Activated naive CD8-positive, alpha-beta T cell treated with anti-CD3 and anti-CD28 coated beads for 36 hours (primary cell): ENCODE measurements at regions not wholly inside any gene's neighbourhood (a gene's known extent, or its start where the extent isn't known, plus 50 kb on each side); places are given as distances from the start of the nearest gene placed in this dataset.

Experiments used
- DNase-seq: peaks from one replicate; pipeline ENCODE4 v3.0.0; 2021
- H3K27ac Mint-ChIP-seq: one replicate; pipeline ENCODE4 v1.8.0; 2022; ENCODE audit warnings: mild to moderate bottlenecking, moderate library complexity, mixed read lengths
- H3K27me3 Mint-ChIP-seq: one replicate; pipeline ENCODE4 v1.8.0; 2022; ENCODE audit warnings: mild to moderate bottlenecking, mixed read lengths
- H3K36me3 Mint-ChIP-seq: one replicate; pipeline ENCODE4 v1.8.0; 2021; ENCODE audit warnings: mild to moderate bottlenecking, mixed read lengths
- H3K4me1 Mint-ChIP-seq: one replicate; pipeline ENCODE4 v1.8.0; 2021; ENCODE audit warnings: mixed read lengths
- H3K4me3 Mint-ChIP-seq: one replicate; pipeline ENCODE4 v1.8.0; 2022; ENCODE audit warnings: mild to moderate bottlenecking, moderate library complexity, mixed read lengths
- H3K9me3 Mint-ChIP-seq: one replicate; pipeline ENCODE4 v1.8.0; 2022; ENCODE audit warnings: mixed read lengths

- Mint-ChIP-seq H3K27me3 (no peaks in the 10 kb centered on the region), H3K27ac (no peak overlapping the region), H3K4me3 (no peak overlapping the region), H3K4me1 (no peaks in the 10 kb centered on the region), H3K36me3 (no peaks in the 10 kb centered on the region), H3K9me3 (no peaks in the 10 kb centered on the region)
- DNase-seq: no peak
Measured at GRCh38 chr18:10306779-10307178, 147.7 kb upstream of the APCDD1 start.

GRCh38 chr18:10308154-10308553 is 146.3 kb upstream of the APCDD1 start:
- no peak overlapping the region for H3K27ac Mint-ChIP-seq
- H3K36me3 Mint-ChIP-seq: no peaks in the 10 kb centered on the region
- no peaks in the 10 kb centered on the region for H3K9me3 Mint-ChIP-seq
- H3K4me3 Mint-ChIP-seq: no peak overlapping the region
- no peak for DNase-seq
- no peaks in the 10 kb centered on the region for H3K27me3 Mint-ChIP-seq
- H3K4me1 Mint-ChIP-seq: no peaks in the 10 kb centered on the region

- H3K4me3 Mint-ChIP-seq: no peak overlapping the region
- H3K27ac Mint-ChIP-seq: no peak overlapping the region
- no peaks in the 10 kb centered on the region for H3K9me3 Mint-ChIP-seq
- H3K4me1 Mint-ChIP-seq: no peaks in the 10 kb centered on the region
- no peaks in the 10 kb centered on the region for H3K27me3 Mint-ChIP-seq
- DNase-seq: no peak
- no peaks in the 10 kb centered on the region for H3K36me3 Mint-ChIP-seq
Measured at GRCh38 chr18:10310626-10311025, 143.8 kb upstream of the APCDD1 start.

- H3K27ac Mint-ChIP-seq: no peak overlapping the region
- no peaks in the 10 kb centered on the region for H3K4me1 Mint-ChIP-seq
- H3K27me3 Mint-ChIP-seq: no peaks in the 10 kb centered on the region
- no peaks in the 10 kb centered on the region for H3K36me3 Mint-ChIP-seq
- no peak overlapping the region for H3K4me3 Mint-ChIP-seq
- no peaks in the 10 kb centered on the region for H3K9me3 Mint-ChIP-seq
- DNase-seq: no peak
Measured at GRCh38 chr18:10312326-10313015, 142.0 kb upstream of the APCDD1 start.

GRCh38 chr18:10313016-10313342 is 141.5 kb upstream of the APCDD1 start:
- Mint-ChIP-seq H3K4me3 (no peak overlapping the region), H3K27ac (no peak overlapping the region)

GRCh38 chr18:10314066-10314465 is 140.4 kb upstream of the APCDD1 start:
- no peaks in the 10 kb centered on the region for H3K4me1 Mint-ChIP-seq
- no peak overlapping the region for H3K4me3 Mint-ChIP-seq
- no peaks in the 10 kb centered on the region for H3K27me3 Mint-ChIP-seq
- no peak overlapping the region for H3K27ac Mint-ChIP-seq
- no peaks in the 10 kb centered on the region for H3K36me3 Mint-ChIP-seq
- no peaks in the 10 kb centered on the region for H3K9me3 Mint-ChIP-seq
- DNase-seq: no peak

More at GRCh38 chr18:10313016-10313342, 141.5 kb upstream of the APCDD1 start:
- no peaks in the 10 kb centered on the region for H3K9me3 Mint-ChIP-seq
- no peaks in the 10 kb centered on the region for H3K4me1 Mint-ChIP-seq
- DNase-seq: no peak
- no peaks in the 10 kb centered on the region for H3K27me3 Mint-ChIP-seq
- no peaks in the 10 kb centered on the region for H3K36me3 Mint-ChIP-seq

- Mint-ChIP-seq H3K27me3 (no peaks in the 10 kb centered on the region), H3K9me3 (no peaks in the 10 kb centered on the region), H3K27ac (no peak overlapping the region), H3K4me1 (no peaks in the 10 kb centered on the region), H3K4me3 (no peak overlapping the region), H3K36me3 (no peaks in the 10 kb centered on the region)
- DNase-seq: no peak
Measured at GRCh38 chr18:10315522-10315921, 138.9 kb upstream of the APCDD1 start.

- no peak for DNase-seq
- Mint-ChIP-seq H3K27me3 (no peaks in the 10 kb centered on the region), H3K36me3 (no peaks in the 10 kb centered on the region), H3K9me3 (no peaks in the 10 kb centered on the region), H3K27ac (no peak overlapping the region), H3K4me3 (no peak overlapping the region), H3K4me1 (no peaks in the 10 kb centered on the region)
Measured at GRCh38 chr18:10316778-10317177, 137.7 kb upstream of the APCDD1 start.

GRCh38 chr18:10317864-10318690 is 136.4 kb upstream of the APCDD1 start:
- Mint-ChIP-seq H3K4me3 (no peak overlapping the region), H3K9me3 (no peaks in the 10 kb centered on the region), H3K4me1 (no peaks in the 10 kb centered on the region), H3K36me3 (no peaks in the 10 kb centered on the region), H3K27ac (no peak overlapping the region), H3K27me3 (no peaks in the 10 kb centered on the region)
- DNase-seq: no peak

GRCh38 chr18:10318691-10318970 is 135.8 kb upstream of the APCDD1 start:
- Mint-ChIP-seq H3K36me3 (no peaks in the 10 kb centered on the region), H3K4me1 (no peaks in the 10 kb centered on the region), H3K27ac (no peak overlapping the region), H3K9me3 (no peaks in the 10 kb centered on the region), H3K27me3 (no peaks in the 10 kb centered on the region), H3K4me3 (no peak overlapping the region)
- no peak for DNase-seq

GRCh38 chr18:10319026-10319425 is 135.4 kb upstream of the APCDD1 start:
- H3K9me3 Mint-ChIP-seq: no peaks in the 10 kb centered on the region
- H3K4me3 Mint-ChIP-seq: no peak overlapping the region
- no peaks in the 10 kb centered on the region for H3K36me3 Mint-ChIP-seq
- no peak for DNase-seq
- no peaks in the 10 kb centered on the region for H3K27me3 Mint-ChIP-seq
- H3K27ac Mint-ChIP-seq: no peak overlapping the region
- no peaks in the 10 kb centered on the region for H3K4me1 Mint-ChIP-seq

GRCh38 chr18:10319914-10320600 is 134.4 kb upstream of the APCDD1 start:
- no peaks in the 10 kb centered on the region for H3K36me3 Mint-ChIP-seq

GRCh38 chr18:10320791-10321190 is 133.6 kb upstream of the APCDD1 start:
- Mint-ChIP-seq H3K9me3 (no peaks in the 10 kb centered on the region), H3K27ac (no peak overlapping the region), H3K27me3 (no peaks in the 10 kb centered on the region), H3K4me3 (no peak overlapping the region), H3K36me3 (no peaks in the 10 kb centered on the region), H3K4me1 (no peaks in the 10 kb centered on the region)
- DNase-seq: no peak

More at GRCh38 chr18:10319914-10320600, 134.4 kb upstream of the APCDD1 start:
- H3K4me3 Mint-ChIP-seq: no peak overlapping the region
- no peak overlapping the region for H3K27ac Mint-ChIP-seq
- H3K4me1 Mint-ChIP-seq: no peaks in the 10 kb centered on the region
- H3K9me3 Mint-ChIP-seq: no peaks in the 10 kb centered on the region
- no peak for DNase-seq
- H3K27me3 Mint-ChIP-seq: no peaks in the 10 kb centered on the region

- Mint-ChIP-seq H3K27ac (no peak overlapping the region), H3K36me3 (no peaks in the 10 kb centered on the region), H3K27me3 (no peaks in the 10 kb centered on the region), H3K9me3 (no peaks in the 10 kb centered on the region), H3K4me3 (no peak overlapping the region), H3K4me1 (no peaks in the 10 kb centered on the region)
- no peak for DNase-seq
Measured at GRCh38 chr18:10321576-10321975, 132.9 kb upstream of the APCDD1 start.

- Mint-ChIP-seq H3K4me1 (no peaks in the 10 kb centered on the region), H3K4me3 (no peak overlapping the region), H3K27ac (no peak overlapping the region), H3K27me3 (no peaks in the 10 kb centered on the region), H3K36me3 (no peaks in the 10 kb centered on the region), H3K9me3 (no peaks in the 10 kb centered on the region)
- no peak for DNase-seq
Measured at GRCh38 chr18:10322004-10322403, 132.4 kb upstream of the APCDD1 start.

- Mint-ChIP-seq H3K27me3 (no peaks in the 10 kb centered on the region), H3K4me3 (no peak overlapping the region), H3K27ac (no peak overlapping the region), H3K4me1 (no peaks in the 10 kb centered on the region), H3K36me3 (no peaks in the 10 kb centered on the region), H3K9me3 (no peaks in the 10 kb centered on the region)
- no peak for DNase-seq
Measured at GRCh38 chr18:10322435-10322834, 132.0 kb upstream of the APCDD1 start.
